Stimulated activated memory B cell treated with anti-CD40 and anti-IgM and Interleukin-4, amounts not matched to agents 10 μg/mL and 1 μg/mL and 100 μg/mL, for 72 hours (primary cell): ENCODE measurements at regions not wholly inside any gene's neighbourhood (a gene's known extent, or its start where the extent isn't known, plus 50 kb on each side); places are given as distances from the start of the nearest gene placed in this dataset.

Experiments
- ATAC-seq: fragments of 150-1000 bp; cut with Tn5 transposase; 2 replicates; pipeline ENCODE4 v1.10.0; 2021
- H3K27ac Mint-ChIP-seq: one replicate; pipeline ENCODE4 v1.8.0; 2022; ENCODE audit warnings: mild to moderate bottlenecking, mixed read lengths
- H3K27me3 Mint-ChIP-seq: one replicate; pipeline ENCODE4 v1.8.0; 2022; ENCODE audit warnings: mixed read lengths
- H3K36me3 Mint-ChIP-seq: one replicate; pipeline ENCODE4 v1.8.0; 2022; ENCODE audit warnings: mixed read lengths
- H3K4me1 Mint-ChIP-seq: one replicate; pipeline ENCODE4 v1.8.0; 2022; ENCODE audit warnings: mixed read lengths
- H3K4me3 Mint-ChIP-seq: one replicate; pipeline ENCODE4 v1.8.0; 2022; ENCODE audit warnings: mild to moderate bottlenecking, moderate library complexity, mixed read lengths
- H3K9me3 Mint-ChIP-seq: one replicate; pipeline ENCODE4 v1.8.0; 2022; ENCODE audit warnings: mixed read lengths

GRCh38 chr16:79267781-79268180, 332.8 kb downstream of the MAF start:
- Mint-ChIP-seq H3K4me3 (no peak overlapping the region), H3K36me3 (no peaks in the 10 kb centered on the region)

GRCh38 chr16:79267146-79267545, 333.4 kb downstream of the MAF start:
- Mint-ChIP-seq H3K27ac (no peak overlapping the region), H3K27me3 (peaks cover 75% of the 10 kb centered on the region), H3K36me3 (no peaks in the 10 kb centered on the region), H3K9me3 (peaks cover 3% of the 10 kb centered on the region), H3K4me3 (no peak overlapping the region), H3K4me1 (peaks cover 46% of the 10 kb centered on the region)
- ATAC-seq = no peak

More at GRCh38 chr16:79267781-79268180, 332.8 kb downstream of the MAF start:
- ATAC-seq = no peak
- Mint-ChIP-seq H3K27me3 (peaks cover 75% of the 10 kb centered on the region), H3K4me1 (peaks cover 52% of the 10 kb centered on the region), H3K9me3 (peaks cover 3% of the 10 kb centered on the region), H3K27ac (no peak overlapping the region)

- H3K36me3 Mint-ChIP-seq = no peaks in the 10 kb centered on the region
- ATAC-seq = no peak
- no peak overlapping the region for H3K27ac Mint-ChIP-seq
- peaks cover 38% of the 10 kb centered on the region for H3K4me1 Mint-ChIP-seq
- peaks cover 3% of the 10 kb centered on the region for H3K9me3 Mint-ChIP-seq
- H3K27me3 Mint-ChIP-seq = peaks cover 79% of the 10 kb centered on the region
- no peak overlapping the region for H3K4me3 Mint-ChIP-seq
These were observed 334.8 kb downstream of the MAF start for GRCh38 chr16:79265701-79266100.

- H3K4me1 Mint-ChIP-seq = peaks cover 35% of the 10 kb centered on the region
- no peaks in the 10 kb centered on the region for H3K36me3 Mint-ChIP-seq
- peaks cover 81% of the 10 kb centered on the region for H3K27me3 Mint-ChIP-seq
These were observed 335.3 kb downstream of the MAF start for GRCh38 chr16:79265196-79265595.

GRCh38 chr16:79264237-79265109, 336.1 kb downstream of the MAF start:
- Mint-ChIP-seq H3K27ac (no peak overlapping the region), H3K27me3 (peaks cover 84% of the 10 kb centered on the region), H3K36me3 (no peaks in the 10 kb centered on the region), H3K4me3 (no peak overlapping the region), H3K4me1 (peaks cover 28% of the 10 kb centered on the region), H3K9me3 (peaks cover 3% of the 10 kb centered on the region)
- ATAC-seq = no peak

More at GRCh38 chr16:79265196-79265595, 335.3 kb downstream of the MAF start:
- no peak overlapping the region for H3K27ac Mint-ChIP-seq
- no peak overlapping the region for H3K4me3 Mint-ChIP-seq
- no peak for ATAC-seq
- peaks cover 3% of the 10 kb centered on the region for H3K9me3 Mint-ChIP-seq

- Mint-ChIP-seq H3K9me3 (peaks cover 3% of the 10 kb centered on the region), H3K27ac (no peak overlapping the region), H3K36me3 (no peaks in the 10 kb centered on the region), H3K4me1 (peaks cover 17% of the 10 kb centered on the region), H3K27me3 (peaks cover 93% of the 10 kb centered on the region), H3K4me3 (no peak overlapping the region)
- ATAC-seq = no peak
These were observed 337.1 kb downstream of the MAF start for GRCh38 chr16:79263425-79263824.
